GM19025 (cell line): ENCODE measurements at regions not wholly inside any gene's neighbourhood (a gene's known extent, or its start where the extent isn't known, plus 50 kb on each side); places are given as distances from the start of the nearest gene placed in this dataset.

Experiments used
- ATAC-seq: cut with Tn5 transposase; IDR thresholded peaks from one replicate; pipeline ENCODE4 v1.9.1; 2021; ENCODE audit warnings: mild to moderate bottlenecking, low read depth, moderate library complexity; ENCODE audit not compliant: unreplicated experiment

DNA sequence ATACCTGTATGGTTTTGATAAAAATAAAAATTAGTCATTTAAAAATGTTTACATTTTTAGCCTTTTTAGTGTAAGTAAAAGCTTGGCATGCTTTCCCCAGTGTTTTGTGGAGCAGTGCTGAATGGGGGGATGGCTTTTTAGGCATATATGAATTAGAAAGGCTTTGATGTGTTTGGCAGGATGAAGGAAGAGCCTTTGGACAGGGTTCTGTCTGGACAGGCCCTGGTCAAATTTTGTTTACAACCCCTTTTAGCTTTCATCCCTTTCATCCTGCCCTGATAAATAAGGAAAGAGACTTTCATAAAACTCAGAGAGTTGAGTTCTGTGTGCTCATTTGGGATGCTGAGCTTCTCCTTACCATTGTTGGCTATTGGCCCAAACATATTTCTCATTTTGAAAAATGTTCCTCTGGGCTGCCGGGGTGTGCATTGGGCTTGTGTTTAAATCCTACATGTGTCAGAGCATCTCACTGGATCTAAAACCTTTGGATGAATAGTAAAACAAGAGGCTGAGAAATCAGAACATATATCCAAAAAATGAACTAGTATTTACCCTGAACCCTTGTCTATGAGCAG, 68.1 kb upstream of the PHYHIPL start:
- ATAC-seq = no peak

DNA sequence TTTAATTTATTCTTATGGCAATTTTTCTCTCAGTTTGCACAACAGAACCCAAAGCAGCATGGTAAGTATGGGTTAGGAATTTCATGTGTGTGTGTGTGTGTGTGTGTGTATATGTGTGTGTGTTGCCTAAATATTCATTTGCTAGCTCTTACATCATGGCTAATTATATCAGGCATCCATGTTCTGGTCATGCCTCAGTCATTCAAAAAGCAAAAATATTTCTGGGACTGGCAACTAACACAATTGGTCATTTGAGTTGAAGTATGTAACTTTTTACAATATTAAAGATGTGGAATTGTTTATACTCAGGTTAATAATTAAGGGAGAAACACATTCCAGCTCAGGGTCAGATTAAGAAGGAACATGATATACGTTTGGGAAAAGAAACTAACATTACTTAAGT, 67.6 kb upstream of the PHYHIPL start:
- no peak for ATAC-seq

DNA sequence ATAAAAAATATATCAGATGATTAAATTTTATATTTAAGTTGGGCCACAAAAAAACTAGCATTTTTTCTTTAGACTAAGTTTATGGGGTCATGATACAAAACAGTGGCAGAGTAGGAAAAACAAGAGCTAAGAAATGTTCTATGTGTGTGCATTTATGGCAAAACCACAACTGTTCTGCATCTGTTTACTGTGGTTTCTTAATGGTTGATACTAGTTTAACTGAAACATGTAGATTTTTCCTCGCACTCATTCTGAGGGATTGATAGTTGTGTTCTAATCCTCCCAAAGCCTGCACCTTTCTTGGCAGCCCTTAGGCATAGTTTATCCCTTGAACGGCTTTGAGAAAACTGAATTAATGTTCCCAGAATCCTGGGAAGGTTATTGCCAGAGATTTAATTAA, 66.6 kb upstream of the PHYHIPL start:
- ATAC-seq = no peak

- ATAC-seq = no peak
Observed at GRCh38 chr10:59124187-59124586, 52.3 kb upstream of the PHYHIPL start.

- ATAC-seq = no peak
Observed at GRCh38 chr10:59125666-59126065, 50.8 kb upstream of the PHYHIPL start.

DNA sequence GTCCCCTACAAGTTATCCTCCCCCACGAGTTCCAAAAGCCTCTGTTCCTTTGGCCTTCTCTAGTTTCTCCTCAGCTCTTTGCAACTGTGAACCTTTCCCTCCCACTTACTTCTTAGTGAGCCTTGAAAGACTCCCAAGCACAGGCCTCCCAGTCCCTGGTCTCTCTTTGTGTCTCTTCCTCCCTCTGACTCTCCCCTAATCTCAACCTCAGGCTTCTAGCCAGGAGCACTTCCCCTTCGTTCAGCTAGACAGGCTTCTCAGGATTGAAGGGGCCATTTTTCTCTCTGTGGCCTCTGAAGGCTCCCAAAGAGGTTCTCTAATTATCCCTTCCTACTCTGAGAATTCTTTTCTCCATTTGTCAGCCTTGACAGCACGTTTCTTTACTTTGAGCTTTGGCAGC, 50.2 kb upstream of the PHYHIPL start:
- no peak for ATAC-seq
